GM19455 (cell line): ENCODE measurements at regions not wholly inside any gene's neighbourhood (a gene's known extent, or its start where the extent isn't known, plus 50 kb on each side); places are given as distances from the start of the nearest gene placed in this dataset.

Experiments
- ATAC-seq: cut with Tn5 transposase; IDR thresholded peaks from one replicate; pipeline ENCODE4 v1.9.1; 2021; ENCODE audit not compliant: unreplicated experiment

DNA sequence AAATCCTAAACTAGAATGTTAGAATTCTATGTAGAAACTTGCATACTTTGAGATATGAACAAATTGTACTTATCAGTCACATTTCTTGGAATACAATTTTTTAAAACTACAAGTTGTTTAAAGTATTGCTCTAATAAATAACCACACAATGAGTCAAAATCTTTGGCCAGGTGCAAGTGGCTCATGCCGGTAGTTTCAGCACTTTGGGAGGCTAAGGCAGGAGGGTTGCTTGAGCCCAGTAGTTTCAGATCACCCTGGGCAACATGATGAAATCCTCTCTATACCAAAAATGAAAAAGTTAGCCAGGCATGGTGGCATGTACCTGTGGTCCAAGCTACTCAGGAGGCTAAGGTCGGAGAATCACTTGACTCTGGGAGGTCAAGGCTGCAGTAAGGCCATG is 257.8 kb downstream of the COX7C start:
- no peak for ATAC-seq

DNA sequence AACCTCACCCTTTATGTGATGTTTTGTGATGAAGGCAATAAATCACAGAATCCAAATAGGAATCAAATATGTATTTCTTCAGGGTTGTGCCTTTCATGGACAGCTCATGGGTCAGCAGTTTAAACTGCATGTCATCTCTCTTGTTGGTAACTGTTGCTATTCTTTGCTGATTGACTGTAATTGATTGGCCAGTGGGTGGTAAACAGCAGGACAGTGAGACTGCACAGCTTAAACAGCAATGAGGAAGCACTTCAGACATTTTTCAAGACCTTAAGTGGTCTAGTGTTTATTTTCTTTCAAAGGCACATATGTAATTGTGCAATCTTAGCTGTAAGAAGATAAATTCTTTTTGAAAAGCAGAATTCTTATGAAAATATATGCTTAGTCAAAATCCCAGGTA is 260.5 kb downstream of the COX7C start:
- no peak for ATAC-seq

DNA sequence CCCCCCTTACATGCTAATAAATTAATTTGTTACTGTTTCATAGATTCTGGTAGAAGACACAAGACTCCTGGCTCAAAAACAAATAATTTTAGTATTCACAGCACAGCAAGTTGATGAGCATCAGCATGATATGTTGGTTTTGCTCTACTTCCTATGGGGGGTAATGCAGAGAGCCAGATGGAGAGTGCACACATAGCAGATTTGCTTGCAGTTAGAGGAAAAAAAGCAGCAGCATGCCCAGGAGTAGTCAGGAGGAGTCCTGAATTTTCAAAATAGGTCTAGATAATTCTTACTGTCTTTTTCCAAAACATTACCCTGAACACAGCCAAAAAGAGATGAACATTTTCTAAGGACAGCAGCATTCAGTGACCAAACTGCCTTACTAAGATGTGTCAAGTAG is 261.3 kb downstream of the COX7C start:
- no peak for ATAC-seq

DNA sequence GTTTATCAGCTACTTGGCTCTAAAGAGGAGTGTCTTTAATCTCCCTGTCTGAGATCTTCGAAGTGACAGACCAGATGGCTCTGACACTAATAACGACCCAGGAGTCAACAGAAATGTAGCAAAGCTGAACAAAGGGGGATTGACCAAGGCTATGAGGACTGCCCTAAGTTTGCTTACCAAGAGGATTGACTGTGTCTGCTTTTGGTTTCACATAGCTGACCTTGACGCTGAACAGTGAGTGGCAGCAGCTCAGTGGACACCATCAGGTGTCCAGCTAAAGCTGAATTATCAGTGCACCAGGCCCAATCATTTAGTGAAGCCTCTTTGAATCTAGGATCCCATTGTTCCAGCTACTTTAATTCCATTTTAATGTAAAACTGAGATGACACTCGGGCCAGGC is 262.6 kb downstream of the COX7C start:
- ATAC-seq, result no peak

DNA sequence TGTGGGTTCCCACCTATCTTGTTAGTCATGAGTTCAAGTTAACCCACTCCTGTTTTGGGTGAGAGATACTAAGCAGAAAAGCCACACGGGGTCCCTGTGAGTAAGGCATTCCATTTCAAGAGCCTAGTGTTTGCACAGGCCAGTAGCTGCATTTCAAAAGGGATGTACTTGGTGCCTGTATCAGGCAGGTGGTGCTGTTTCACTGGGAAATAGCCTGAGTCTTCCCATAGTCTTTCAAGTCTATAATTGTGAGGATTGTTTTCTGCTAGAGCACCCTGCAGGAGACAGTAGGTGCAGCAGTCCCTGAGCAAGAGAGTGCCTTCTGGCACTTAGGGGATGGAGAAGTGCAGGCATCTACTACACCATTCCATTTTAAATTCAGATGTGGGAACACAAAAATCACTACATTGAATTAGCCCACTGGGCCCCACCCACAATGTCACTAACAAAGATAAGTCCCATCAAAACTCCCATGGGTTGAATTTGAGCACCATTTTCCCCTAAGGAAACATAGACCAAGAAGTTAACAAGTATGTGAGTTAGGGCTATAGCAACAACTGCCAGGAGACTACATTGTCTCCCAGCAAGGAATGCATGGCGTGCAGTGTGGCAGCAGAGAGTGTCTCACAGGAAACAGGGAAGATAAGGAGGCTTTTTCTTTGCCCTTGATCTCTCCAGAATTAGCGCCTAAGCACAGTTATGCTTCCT is 263.2 kb downstream of the COX7C start:
- ATAC-seq, result peak; percentile 95

DNA sequence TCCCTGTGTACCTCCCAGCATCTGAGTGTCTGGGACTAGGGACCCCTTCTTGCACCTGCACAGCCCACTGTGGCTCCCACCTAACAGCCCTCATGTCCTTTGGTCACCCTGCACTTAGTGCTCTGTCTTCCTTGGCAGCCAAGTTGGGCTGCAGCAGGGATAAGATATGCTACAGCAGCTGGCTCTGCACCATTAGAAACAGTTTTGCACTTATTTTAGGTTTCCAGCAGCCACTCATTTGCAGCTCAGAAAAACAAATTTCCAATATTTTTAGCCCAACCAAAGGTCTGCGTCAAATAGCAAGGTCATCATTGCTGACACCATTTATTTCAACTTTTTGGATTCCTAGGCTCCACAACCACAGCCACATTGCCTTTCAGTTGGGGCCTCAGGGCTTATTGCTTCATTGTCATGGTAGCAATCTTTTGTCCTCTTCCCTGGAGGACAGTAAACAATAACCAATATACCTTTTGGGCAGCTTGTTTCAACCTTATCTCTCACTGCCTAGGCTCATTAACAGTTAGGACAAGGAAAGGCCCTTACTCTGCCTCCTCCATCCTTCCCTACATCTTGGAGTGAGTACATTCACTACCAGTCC is 263.9 kb downstream of the COX7C start:
- no peak for ATAC-seq

DNA sequence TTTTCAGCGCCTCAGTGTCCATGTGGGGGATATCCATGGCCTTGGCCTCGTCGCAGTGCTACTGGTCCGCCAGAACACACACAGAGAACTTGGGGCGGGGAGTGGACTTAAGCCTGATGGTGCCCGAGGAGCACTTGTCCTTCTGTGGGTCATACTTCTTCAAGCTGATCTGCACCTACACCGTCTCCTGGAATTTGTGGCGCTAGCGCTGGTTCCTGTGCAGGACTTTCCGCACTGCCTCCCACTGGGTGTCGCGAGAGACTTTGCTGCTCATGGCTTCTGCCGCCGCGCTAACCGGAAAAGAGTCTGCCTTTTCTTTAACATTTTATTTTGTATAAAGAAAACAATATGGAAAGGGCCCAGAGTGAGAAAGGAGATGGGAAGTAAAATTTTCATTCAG is 266.9 kb downstream of the COX7C start:
- no peak for ATAC-seq

DNA sequence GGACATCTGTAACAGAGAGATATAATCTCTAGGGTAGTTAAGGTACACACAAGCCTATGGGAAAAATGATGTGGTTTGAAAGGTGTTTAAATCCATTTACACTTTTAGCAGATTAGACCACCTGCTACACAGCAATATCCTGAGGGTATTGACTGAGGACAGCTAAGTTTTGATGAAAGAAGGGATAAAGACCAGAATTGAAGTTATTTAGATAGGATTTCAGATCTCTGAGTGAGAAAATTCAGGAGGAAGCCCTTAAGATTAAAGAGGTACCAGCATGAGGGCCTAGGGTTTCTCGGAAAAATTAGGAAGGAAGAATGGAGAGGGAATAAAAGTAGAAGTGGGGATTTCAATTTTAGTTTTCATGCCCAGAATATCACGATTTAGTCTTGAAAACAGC is 267.3 kb downstream of the COX7C start:
- ATAC-seq, result no peak

DNA sequence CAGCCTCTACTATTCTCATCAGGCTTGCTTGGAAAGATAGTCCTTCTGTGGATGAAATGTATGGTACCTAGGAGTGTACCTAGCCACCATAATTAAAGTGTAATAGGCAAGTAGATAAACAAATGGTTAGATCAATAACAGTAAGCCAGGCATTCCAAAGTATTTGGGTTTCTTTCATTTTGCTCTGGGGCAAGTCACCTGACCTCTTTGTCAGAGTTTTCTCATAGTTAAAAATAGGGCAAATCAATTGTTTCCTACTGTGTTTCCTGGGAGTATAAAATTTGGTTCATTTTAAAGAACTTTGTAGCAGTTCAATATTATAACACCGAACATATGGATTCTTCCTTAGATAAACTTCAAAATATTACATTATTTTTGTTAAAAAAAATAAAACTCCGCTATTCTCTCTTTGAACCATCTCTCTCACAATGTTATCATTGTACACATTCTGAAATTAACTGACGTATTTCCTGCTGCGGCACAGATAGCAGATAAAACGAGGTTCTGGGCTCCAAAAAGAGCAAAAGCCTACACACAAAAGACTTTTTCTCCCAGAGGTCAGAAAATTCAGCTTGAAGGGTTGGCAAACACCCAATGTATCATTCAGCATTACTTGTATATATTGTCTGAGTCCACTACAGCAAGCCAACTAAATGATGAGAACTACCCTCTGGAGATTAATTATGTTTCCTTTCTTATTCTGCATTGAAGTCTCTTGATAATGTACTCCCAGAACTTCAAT is 267.9 kb downstream of the COX7C start:
- ATAC-seq, result no peak

DNA sequence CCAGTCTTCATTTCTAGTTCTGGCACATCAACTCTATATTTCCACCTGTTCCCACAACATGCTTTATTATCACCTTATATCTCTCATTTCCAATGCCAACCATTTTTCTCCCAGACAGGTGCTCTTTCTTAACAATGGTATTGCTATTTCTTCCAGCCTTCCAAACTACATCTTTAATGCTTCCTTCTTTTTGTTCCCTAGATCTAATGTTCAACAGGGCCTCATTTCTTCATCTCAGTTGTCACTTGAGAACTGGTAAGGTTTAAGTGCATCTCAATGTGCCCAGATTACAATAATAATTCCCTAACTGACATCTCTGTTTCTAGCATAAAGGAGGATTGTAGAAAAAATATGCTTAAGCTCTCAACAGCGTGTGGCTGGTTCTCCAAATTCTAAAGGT is 272.6 kb downstream of the COX7C start:
- ATAC-seq, result no peak

DNA sequence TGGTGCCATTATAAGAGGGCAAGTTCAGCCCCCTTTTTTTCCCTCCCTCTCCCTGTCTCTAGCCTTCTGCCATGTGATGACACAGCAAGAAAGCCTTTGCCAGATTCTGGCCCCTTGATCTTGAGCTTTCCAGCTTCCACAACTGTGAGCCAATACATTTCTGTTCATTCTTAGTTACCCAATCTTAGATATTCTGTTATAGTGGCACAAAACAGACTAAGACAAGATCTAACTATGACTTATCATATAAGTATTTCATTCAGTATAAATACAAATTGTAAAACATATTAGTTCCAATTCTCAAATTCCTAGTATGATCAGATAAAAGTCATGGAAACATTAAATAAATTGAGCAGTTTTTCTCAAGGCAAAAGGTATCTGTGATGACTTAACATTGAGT is 276.3 kb downstream of the COX7C start:
- no peak for ATAC-seq

DNA sequence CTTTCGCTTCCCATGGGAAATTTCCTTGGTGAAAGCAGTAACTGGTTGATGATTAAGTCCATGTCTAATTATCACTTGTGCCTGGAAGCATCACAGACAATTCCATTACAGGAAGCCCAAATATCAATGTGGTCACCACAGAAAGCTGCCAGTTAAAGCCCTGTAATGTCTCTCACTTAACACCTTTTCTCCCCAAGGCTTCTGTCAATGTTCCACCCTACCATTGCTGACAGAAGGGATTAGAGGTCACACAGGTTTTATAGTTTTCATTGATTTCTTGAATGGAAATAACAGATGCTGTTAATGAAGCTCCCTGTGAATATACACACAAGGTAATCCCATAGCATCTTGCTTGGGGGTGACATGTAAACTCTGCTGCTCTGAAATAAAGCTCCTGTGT is 279.2 kb downstream of the COX7C start:
- ATAC-seq, result no peak

DNA sequence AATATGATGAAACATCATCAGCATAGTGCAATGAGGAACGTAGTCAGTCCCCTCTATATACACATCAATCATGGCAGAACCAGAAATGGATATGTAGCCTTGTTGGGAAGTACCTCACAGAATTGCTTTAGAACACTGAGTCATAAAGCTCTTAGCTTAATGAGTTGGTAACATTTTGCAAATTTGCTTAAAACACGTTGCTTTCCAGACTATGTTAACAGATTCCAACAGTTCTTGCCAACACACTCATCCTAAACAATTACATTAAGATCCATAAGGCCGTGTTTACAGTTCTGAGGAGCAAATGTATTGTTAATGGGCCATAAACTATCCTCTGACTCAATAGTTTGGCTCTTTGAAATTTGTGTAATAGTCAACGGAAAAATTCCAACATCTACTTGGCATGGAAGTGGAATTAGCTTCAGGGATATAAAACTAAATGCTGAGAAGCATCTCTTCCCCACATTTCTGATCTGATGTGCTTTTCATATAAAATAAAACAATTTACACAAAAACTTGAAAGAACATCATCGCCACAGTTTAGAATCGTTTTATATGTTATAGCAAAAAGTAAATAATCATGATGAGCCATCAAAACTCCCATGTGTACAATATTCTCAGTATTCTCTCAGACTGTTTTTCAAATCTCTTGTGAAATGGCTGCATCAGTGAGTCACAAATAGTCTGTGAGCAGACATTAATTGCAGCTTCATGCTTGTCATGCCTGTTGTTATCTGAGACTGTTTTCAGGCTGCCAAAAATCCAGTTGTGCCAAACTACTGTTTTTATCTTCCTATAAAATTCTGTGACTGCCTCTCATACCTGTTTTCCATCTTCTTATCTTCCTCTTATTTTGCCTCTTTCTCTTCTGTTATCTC is 291.9 kb downstream of the COX7C start:
- ATAC-seq, result no peak

DNA sequence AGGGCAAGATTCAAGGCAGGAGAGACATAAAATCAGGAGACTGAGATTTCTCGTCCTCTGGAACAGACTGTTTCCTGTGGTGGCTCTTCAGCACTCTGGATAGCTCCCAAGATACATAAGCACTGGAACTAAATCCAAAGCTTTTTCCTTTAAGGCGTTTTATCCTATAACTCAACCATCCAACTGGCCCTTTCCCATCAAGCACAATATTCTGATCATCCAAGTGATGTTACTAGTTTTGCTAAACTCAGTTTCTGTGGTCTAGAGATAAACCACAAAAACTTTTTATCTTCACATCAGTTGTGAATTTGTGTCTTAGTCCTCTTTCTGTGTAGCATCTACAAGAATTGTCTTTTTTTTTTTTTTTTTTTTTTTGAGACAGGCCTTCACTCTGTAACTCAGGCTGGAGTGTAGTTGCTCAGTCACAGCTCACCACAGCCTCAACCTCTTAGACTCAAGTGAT is 299.4 kb downstream of the COX7C start:
- ATAC-seq, result no peak

DNA sequence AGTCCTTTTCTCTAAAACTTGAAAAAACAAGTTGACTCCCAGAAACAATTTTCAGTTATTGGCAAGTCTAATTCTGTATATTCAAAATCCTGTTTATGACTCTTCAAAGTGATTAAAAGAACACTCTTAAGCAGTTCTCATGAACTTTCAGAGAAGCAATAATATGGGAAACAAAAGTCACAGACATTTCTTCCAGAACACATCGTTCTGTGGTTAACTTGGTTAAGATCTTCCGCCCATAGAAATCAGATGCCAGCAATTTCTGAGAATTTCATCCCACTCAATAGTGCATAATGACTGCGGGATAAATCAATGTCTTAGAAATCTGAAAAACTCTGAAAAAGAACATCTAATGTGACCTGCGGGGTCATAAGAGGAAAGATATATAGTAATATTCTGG is 300.5 kb downstream of the COX7C start:
- no peak for ATAC-seq

DNA sequence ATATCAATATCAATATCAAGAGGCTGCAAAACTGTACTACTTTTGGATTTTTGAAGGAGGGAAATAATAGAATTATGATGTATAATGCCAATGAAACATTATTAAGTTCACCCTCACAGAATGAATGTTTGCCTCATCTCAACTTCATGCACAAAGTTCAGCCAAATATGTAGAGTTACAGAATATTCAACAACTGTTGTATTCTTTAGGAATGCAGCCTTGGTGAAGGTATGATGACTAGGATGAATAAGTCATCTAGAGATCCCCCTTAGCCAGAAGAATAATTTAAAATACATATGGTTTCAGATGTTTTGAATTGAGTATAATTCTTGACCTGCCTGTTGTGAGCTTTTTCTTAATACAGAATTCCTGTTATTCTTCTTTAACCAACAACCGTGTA is 308.3 kb downstream of the COX7C start:
- ATAC-seq, result no peak

DNA sequence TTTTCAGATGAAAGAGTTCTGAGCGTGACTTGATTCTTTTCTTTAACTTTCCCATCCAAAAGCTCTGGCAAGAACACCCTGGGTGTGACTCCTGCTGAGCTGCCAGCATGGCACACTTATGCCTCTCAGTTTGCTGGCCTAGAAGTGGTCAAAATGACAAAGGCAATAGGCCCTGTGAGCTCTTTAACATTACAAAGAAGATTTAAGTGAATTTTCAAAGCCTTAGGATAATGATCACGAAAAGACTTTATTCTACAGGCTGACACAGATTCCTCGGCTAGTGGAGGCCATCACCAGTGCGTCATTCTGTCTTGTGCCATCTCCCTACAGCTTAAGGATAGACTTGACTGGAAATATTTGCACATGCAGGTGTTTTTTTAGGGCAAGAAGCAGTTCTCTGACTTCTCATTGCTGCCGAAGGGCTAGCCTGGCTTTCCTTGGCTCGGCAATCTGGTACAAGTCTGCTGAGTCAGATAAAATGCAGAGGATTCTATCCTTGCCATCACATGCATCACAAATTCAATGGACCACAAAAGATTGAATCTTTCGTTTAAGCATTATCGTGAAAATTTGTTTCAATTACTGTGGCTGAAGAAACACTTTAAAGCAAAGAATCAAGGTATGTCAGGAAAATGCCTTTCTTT is 311.5 kb downstream of the COX7C start:
- ATAC-seq, result no peak

DNA sequence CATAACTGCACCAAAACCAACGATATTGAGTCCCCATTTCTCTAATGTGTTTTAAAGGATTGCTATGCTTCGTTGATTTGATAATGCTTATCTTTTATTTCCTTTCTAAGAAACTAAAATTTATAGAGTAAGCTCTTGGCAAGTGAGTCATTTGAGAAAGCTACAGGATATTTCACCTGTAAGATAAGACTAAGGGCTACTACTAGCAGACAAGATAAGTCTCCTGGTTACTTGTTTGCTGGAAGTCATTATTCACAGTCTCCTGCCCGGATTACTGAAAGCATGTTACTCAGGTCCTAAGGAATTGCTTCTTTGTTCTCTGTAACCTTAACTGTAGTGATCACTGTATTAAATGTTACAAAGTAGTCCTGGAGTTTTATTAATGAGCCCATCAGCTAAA is 315.9 kb upstream of the RASA1 start:
- no peak for ATAC-seq

DNA sequence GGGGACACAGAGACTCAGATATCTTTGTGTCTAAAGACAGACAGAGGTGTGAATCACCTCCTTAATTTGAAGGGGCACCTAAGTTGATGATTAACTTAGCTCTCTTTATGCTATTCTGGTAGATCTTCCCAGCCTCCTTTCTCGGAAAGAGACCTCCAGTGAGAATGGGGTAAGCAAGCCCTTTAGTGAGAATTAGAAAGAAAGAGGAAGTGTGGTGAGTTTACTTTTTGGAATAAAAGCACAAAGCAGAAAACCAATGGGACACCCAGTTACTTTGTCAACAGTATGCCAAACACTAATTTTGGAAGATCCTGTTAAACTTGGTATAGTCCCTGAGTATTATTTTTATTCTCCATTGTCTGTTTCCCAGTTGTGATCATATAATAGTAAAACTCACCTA is 302.8 kb upstream of the RASA1 start:
- ATAC-seq, result no peak

DNA sequence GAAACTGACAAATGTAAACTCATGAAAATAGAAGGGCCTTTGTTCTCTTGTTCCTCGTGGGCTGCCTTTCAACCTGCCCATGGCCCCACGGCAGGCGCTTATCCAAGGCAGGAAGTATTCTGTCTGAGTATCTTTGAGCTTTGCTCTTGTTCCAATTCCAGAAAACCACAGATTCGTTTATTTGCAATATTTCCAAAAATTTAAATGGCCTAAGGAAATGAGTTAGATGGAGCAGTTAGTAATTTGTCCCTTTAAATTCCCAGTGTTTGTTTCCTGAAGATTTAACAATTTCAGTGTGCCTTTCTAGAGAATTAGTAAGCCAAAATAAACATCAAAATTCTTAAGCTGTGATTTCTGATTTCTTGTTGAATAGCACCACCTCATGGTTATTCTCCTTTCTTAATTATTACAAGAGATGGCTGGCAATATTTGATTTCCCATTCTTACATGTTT is 299.4 kb upstream of the RASA1 start:
- ATAC-seq, result no peak

DNA sequence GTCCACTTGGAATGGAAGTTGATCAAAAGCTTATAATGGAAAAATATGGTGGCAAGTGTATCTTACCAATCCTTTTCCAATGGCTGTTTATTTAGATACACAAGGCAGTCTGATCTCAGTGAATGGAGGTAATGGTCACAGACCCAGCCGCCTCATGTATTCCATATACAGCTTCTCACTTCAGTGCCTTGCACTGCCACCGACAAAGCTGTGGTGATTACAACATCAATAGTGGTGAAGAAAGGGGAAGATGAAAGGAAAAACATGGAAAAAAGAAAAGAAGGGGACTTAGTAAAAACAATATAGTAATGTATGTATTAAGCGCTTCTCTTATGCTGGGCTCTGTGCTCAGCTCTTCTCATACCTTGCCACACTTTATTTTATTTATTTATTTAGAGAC is 297.3 kb upstream of the RASA1 start:
- ATAC-seq, result no peak
